Gastrocnemius medialis (tissue), 4 donors: ENCODE measurements at regions not wholly inside any gene's neighbourhood (a gene's known extent, or its start where the extent isn't known, plus 50 kb on each side); places are given as distances from the start of the nearest gene placed in this dataset.

Source experiments
- CTCF ChIP-seq, 5 experiments: fragments of 450-650 bp in 3 of 5; fragments of 200-600 bp in 2 of 5; sonication (generic) in 2 of 5; IDR thresholded peaks in 4 of 5; conservative IDR thresholded peaks in 1 of 5; 1 replicate in 4 of 5; 2 replicates in 1 of 5; pipeline ENCODE4 v1.5.1; 2016 to 2019; ENCODE audit warnings: antibody characterized with exemption in 5 of 5, mild to moderate bottlenecking in 3 of 5, moderate library complexity in 3 of 5
- POLR2A ChIP-seq, 2 donors: fragments of 450-650 bp; IDR thresholded peaks; one replicate each; pipeline ENCODE4 v1.6.1; 2017; ENCODE audit warnings: antibody characterized with exemption in 2 of 2, mild to moderate bottlenecking in 2 of 2, moderate library complexity in 2 of 2

- TF ChIP-seq POLR2A (IDR thresholded peaks at IDR 0.05), result no peak
- no peak for TF ChIP-seq CTCF (IDR thresholded peaks at IDR 0.05 in 4 of 5, conservative IDR thresholded peaks at IDR 0.05 in 1 of 5)
These were observed 233.9 kb upstream of the CACNA2D1 start for GRCh38 chr7:82677493-82677892.
